ENCODE measurements at regions not wholly inside any gene's neighbourhood (a gene's known extent, or its start where the extent isn't known, plus 50 kb on each side); places are given as distances from the start of the nearest gene placed in this dataset.
"Not testable (repeated sequence)": the region's sequence is repeated elsewhere in the genome, so short reads cannot be mapped to it uniquely, and the experiment has no call there.

DNA sequence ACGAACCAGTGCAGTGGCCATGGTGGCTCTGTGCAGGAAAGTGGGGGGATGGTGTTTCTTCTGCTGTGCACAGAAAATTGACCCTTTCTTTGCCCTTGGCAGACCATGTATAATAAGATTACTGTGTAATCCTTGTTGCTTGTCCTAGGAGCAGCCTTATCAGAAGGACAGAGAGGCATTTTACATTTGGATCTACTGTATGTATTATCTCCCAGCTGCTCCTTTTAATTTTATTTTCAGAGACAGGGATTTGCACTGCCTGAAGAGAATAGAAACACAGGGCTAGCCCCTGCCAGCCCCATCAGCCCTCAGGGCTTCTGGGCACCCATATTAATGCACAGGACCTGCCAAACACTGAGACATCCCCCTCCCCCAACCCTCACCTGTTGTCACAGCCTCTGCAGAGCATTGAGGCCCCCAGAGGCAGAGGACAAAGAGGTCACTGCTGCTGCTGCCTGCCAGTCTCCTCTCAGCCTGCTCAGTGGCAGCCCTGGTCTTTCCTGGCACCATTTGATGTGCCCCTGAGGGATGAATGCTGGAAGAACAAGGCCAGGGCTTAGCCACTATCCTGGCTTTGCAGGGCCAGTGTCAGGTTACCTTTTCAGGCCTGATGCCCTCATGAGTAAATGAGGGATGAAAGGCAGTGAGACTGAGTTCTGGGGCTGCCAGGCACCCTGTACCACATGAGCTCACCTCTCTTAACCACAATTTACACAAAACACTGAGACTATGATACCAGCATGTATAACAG lies 533.4 kb downstream of the NTRK3 start:
- no peak for DNase-seq

DNA sequence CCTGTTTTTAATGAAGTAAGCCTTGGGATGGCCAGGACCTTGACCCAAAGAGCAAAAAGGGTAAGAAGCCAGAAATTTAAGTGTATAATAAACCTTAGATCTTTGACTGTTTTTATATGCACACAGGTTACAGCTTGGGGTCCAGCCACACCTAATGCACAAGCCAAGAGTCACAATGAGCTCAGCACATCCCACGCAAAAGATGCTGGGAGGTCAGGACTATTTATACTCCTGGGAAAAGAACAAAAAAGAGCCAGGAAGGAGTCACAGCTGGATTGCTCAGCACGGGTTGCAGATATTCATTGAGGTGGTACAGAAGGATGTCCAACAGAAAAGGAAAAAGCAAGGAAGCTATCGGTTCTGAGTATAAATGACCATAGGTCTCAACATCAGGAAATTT lies 536.3 kb downstream of the NTRK3 start:
- no peak for DNase-seq

DNA sequence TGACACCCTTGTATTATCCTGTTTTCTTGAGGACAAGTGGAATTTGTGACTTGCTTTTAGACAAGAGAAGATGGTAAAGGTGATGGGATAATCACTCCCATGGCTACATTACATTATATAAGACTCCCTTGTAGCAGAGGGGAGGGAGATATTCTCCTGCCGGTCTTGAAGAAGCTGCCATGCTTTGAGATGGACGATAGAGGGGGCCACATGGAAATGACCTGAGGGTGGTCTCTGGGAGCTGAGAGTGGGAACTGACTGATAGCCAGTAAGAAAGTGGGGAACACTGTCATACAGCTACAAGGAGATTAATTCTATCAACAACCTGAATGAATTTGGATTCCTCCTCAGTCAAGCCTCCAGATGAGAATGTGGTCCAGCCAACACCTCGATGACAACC lies 540.1 kb downstream of the NTRK3 start:
- no peak for DNase-seq

DNA sequence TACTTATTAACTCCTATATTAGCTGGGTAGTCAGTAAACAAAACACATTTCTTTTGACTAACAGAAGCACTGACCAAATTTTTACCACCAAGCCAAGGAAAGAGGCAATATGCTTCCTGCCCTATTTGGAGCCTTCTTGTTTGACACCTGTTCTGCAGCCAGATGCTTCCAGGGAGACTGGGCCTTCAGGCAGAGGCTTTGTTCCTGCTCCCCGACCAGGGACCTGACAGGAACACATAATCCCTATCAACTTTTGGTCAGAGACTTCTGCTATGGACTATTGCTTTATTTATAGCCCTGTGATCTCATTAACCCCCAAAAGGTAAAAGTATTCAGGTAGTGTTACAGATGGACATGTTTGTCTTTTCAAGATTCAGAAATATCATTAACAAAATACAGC lies 541.3 kb downstream of the NTRK3 start:
- DNase-seq, result no peak

DNA sequence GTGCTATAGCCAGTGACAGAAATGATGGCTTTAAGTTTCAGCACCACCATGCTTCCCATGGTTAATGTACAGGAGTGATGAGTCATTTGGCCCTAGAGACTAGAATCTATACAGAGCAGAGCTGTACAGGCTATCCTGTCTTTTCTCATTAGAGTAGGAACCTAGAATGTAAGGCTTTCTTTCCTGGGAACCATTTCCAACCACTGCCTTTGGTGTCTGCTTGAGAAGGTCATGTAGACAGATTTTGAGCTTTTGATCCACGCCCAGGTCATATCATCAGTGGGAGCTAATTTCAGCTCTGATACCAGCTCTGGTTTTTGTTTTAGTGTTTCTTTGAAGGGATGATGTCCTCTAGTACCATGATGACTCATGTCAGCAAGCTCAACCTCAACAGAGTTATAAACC lies 543.1 kb downstream of the NTRK3 start:
- no peak for DNase-seq

DNA sequence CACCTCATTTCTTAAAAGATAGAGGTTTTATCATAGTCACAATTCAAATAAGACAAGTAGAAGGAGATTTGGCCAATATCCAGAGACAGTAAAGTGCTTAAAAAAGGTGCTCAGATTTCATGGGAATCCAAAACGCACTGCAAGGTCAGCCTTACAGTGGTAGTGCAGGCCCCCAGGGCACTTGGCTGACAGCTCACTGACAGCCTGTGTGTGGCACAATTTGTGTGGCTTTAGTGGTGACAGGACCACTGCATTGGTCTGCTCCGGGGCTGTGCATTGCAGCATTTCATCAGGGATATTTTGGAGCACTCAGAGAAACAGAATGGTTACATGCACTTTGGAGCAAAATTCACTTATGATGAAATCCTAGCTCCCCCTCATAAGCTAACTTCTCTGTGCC lies 544.3 kb downstream of the NTRK3 start:
- DNase-seq, result no peak

DNA sequence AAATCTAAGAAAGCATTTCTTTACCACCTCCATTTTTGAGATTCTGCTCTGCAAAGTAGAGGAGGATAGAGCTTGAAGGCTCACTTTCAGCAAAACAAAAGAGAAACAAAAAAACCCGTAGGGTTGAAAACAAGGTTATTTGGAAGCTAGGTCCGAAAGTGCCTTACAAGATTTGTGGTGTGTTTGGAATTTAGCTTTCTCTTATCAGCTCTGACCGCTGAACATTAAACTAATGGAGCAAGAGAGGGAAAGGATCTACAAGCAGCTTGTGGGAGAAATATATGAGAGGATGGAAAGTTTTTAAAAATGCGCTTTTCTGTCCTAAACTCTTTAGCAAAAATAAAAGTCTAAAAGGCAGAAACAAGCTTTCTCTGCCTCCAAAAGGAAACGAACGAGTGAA lies 545.5 kb downstream of the NTRK3 start:
- no peak for DNase-seq

DNA sequence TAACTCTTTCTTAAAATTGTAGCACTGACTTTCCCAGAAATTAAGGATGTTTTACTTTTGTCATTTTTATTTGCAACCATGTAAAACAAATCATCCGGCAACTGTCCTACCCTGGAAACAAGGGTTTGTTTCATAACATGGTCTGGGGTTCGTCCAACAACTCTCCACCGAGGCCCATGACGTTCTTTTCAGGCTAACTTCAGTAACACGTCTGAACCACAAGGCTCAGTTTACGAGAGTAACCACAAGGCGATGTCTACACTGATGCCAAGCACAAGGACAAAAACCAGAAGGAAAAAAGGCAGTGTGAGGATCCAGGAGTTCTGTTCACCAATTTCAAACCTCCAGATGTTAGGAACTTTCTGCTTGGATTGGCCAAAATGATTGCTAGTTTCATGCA lies 546.1 kb downstream of the NTRK3 start:
- DNase-seq, result no peak

DNA sequence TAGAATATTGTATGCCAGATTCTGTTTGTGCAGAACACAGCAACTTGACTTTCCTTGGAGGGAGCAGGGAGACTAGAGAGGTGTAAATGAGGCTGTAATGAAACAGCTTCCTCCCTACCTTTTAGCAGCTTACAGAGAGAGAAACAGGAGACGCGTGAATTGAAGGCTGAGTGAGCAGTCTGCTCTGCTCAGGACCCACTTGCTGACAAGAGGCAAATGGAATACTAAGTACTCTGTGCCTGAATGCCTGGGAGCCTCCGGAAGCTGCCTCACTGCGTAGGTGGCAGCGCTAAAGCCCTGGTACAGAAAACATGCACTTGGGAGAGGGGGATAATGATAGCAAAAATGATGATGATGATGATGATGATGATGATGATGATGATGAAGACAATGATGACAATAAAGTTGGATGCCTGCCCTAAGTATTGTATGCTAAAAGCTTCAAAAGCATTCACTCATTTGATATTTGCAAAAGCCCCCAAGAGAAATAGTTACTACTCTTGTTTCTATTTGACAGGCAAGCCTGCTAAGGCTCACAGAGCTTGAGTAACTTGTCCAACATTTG lies 548.9 kb downstream of the NTRK3 start:
- no peak for DNase-seq

DNA sequence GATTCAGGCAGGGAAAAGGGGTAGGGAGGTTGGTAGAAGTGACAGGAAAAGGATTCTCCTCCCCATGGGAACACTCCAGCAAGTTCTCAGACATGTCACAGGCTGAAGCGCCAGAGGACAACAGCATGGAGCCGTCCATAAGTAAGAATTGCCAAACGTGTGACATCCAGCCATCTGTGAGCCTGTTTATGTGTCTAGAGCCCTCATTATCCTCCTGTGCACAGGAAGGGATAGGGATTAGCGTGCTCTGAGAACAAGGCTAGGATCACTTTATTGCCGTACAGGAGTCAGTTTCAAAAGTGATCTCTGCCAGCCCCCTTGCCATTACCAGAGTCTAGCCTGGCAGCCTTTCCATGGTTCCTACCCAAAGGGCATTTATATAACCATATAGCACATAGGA lies 549.5 kb downstream of the NTRK3 start:
- DNase-seq, result no peak

DNA sequence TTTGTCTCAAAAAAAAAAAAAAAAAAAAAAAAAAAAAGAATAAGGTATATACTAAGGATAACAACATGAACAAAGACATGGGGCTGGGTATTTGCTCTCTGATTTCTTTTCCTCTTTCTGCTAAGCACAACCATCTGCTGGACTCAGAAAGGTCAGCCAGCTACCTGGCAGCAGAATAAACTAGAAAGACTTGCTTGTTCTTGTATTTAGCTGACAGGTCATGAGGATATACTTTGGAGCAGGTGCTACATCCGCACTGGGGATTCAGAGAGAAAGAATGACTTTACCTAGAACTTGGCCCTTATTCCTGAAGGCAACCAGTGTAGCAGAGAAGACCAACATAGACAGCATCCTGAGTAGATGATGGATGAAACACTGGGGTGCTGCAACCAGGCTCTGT lies 550.5 kb downstream of the NTRK3 start:
- DNase-seq, result no peak

DNA sequence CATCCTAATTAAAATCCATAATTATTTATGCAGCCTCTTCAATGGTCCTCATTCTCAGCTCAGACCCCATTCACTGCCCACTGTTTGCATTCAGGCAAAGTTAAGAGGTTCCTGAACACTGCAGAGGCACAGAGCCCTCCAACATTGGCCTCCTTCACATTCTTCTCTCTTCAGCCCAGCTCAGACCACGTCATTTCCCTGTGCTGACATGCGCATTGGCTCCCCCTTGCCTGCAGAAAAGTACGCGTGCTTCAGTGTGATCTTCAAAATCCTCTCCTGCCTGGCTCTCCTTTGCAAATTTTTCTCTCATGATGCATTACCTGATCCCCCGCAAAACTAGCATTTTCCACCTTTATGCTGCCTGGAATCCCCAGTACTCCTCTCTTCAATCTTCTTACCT lies 552.3 kb downstream of the NTRK3 start:
- DNase-seq, result no peak

DNA sequence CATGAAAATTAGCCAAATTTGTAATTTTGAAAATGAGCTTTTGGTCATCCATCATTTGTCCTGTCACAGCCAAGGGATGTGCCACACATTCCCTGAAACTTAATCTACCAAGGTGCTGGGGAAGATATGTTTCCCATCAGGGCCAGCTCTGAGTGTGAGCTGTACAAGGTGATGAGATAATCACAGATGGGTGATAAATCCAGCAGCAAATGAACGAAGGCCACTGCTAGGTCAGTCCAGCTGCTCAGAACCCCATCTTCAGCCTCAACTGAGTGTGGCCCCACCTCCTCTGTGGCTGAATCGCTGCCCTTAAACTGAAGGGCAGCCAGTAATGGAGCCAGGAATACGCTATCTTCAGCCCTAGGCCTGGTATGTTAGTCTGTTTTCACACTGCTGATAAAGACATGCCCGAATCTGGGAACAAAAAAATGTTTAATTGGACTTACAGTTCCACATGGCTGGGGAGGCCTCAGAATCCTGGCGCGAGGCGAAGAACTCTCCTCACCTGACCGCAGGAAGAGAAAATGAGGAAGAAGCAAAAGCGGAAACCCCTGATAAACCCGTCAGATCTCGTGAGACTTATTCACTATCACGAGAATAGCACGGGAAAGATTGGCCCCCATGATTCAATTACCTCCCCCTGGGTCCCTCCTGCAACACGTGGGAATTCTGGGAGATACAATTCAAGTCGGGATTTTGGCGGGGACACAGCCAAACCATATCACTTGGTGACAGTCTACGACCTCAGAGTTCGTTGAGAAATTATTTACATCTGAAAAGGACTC lies 553.0 kb downstream of the NTRK3 start:
- no peak for DNase-seq

DNA sequence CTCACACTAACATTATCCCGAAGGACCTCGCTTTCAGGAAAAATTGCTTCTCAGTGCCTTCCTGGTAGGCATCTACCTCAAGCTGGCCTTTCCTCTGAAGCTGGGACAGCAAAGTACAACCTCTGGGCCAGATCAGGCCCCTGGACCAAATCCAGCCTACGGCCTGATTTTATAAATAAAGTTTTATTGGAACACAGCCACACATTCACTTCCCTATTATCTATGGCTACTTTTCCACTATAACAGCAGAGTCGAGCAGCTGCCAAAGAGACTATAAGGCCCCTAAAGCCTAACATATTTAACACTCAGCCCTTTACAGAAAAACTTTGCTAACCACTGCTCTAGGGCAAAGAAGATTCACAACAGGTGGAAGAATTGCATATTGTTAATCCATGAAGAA lies 554.3 kb downstream of the NTRK3 start:
- no peak for DNase-seq

DNA sequence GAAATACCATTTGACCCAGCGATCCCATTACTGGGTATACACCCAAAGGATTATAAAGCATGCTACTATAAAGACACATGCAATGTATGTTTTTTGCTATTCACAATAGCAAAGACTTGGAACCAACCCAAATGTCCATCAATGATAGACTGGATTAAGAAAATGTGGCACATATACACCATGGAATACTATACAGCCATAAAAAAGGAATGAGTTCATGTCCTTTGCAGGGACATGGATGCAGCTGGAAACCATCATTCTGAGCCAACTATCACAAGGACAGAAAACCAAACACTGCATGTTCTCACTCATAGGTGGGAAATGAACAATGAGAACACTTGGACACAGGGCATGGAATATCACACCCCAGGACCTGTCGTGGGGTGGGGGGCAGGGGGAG lies 558.1 kb downstream of the NTRK3 start:
- DNase-seq, result not testable (repeated sequence)

DNA sequence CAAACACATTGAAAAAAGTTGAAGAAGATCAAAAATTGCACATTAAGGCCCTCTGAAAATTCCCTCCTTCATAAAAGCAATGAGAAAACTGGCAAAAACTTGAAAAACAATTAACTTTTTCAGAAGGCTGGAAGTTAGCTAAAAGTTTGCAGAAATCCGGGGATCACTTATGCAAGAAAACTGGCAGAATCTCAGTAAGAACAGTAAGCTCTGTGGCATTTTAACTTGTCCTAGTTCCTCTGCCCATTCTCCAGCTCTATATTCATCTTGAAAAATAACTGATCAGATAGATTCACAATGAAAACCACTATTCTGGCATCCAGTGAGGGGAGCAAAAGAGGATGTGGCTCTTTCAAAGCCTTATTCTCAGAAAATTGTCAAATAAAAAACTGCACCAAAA lies 566.8 kb downstream of the NTRK3 start:
- no peak for DNase-seq

DNA sequence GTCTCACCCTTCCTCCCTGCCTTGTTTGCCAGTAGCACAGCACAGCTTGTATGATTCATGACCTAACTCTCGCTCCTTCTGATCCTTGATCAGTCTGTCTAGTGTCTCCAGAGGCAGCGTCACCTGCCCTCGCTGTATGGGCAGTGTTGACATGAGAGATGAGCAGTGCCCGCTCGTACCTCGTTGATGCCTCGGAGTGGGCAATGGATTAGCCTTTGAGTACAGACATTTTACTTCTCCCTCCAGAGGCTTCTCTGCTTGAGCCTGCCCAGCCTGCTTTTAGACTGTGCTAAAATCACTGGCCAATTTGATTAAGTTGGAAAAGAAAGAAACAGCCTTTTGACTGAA lies 569.0 kb downstream of the NTRK3 start:
- DNase-seq, result no peak

DNA sequence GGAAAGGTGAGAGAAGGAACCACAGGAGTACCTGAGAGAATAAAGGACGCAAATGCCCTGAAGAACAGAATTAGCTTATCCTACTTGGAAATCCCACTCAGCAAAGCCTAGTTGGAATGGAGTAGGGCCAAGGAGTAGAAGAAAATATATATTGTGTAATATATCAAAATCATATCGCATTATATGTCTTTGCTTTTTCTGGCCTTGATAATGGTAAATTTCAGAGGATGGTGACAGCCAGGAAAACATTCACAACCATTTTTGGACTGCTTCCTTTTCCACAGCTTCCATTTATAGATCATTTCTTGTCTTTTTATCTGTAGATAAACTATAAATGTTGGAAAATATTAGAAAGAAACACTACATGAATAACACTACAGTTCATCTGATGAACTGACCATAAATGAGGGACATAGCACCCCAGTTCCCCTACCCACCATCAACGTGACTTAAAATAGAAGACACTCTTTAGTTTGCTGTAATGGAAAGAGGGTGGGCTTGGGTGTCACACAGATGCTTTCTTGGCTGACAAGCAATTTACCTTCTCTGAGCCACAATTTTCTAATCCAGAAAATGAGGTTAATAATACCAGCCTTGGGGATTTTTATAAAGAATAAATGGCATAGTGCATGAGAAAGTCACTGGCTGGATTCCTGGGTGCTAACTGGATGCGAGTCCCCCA lies 569.6 kb downstream of the NTRK3 start:
- no peak for DNase-seq

DNA sequence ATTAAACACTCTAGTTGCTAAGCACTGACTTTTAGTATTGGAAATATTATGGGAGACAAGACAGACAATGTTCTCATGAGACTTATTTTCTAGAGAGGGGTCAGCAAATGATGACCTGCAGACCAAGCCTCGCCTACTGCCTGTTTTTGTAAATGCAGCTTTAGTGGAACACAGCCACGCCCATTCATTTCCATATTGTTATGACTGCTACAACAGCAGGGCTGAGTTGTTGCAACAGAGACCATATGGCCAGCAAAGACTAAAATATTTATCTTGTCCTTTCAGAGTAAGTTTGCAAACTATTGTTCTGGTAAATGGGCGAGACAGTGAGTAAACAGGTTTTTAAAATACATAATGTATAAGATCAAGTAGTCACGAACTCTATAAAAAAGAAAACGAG lies 570.2 kb downstream of the NTRK3 start:
- DNase-seq, result no peak

DNA sequence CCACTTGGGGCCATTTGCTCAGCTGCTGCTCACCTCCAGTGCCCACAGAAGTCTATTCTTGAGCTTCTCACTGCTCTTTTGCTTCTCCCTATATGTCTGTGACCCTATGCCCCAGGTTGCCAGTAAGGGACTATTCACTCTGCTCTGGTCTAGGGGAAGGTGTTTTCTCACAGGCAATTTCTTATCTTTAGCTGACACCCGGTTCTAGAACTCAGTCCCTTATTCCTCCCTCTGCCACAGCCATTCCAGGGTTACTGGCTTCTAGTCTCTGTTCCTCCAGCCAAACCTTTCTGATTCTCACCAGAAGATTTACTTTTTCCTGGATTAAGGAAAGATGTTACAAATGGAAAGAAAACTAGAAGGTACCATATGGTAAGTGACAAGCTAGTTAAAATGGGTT lies 574.0 kb downstream of the NTRK3 start:
- no peak for DNase-seq

DNA sequence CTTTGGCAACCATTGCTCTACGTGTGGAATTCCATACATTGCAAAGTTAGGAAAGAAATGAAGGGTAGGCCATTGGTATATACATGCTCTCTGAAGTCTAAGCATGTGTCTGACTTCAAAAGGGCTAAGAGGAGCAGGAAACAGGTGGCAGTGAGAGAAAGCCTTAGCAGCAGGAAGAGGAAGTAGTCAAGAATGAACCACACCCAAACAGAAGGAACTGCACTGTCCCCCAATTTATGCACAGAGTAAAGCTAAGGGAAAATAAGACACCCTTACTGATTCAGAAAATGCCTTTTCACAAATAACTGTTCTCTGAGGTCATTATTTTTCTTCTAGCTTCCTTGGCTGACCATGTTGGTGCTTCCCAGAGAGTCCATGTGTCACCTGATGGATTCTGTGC lies 575.4 kb downstream of the NTRK3 start:
- DNase-seq, result peak in 2 of 6 experiments; percentile 33 to 46

DNA sequence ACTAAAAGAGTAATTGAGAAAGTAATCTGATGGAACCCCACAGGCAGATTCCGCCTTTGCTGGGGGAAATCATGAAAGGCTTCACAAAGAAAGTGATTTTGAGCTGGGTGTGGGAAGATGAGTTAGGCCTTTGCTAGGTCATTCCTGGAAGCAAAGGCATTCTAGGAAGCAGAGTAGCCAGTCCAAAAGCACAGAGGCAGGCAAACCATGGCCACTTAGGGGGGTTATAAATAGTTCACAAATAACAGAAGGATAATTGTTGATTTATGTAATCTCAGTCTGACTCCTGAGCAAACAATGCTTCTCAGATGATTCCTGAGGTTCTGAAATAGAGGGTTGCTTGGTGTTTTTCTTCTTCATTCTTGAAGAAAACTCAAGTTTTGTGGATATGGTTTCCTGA lies 576.3 kb downstream of the NTRK3 start:
- no peak for DNase-seq

DNA sequence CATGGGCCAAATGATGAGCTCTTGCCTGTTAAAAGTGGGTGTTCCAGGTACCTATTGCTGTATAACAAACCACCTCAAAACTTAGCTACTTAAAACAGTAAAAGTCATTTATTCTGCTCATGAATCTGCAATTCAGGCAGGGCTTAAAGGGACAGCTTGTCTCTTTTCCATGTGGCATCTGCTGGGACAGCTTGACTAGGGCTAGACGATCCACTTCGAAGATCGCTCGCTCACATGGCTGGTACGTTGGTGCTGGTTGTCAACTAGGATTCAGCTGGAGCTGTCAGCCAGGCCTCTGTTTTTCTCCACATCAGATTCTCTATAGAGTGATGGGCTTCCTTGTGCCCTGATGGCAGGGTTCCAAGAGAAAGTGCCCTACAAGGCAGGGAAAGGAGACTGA lies 581.3 kb downstream of the NTRK3 start:
- no peak for DNase-seq

Measured in stimulated activated naive CD4-positive, alpha-beta T cell (primary cell).